ENCODE measurements at regions not wholly inside any gene's neighbourhood (a gene's known extent, or its start where the extent isn't known, plus 50 kb on each side); places are given as distances from the start of the nearest gene placed in this dataset.
"Not testable (repeated sequence)": the region's sequence is repeated elsewhere in the genome, so short reads cannot be mapped to it uniquely, and the experiment has no call there.

GRCh38 chr21:26320596-26320995 lies 150.0 kb upstream of the APP start:
- DNase-seq: no peak

GRCh38 chr21:26307640-26308039 lies 137.1 kb upstream of the APP start:
- DNase-seq: no peak

- no peak for DNase-seq
These were observed 127.3 kb upstream of the APP start for GRCh38 chr21:26297851-26298250.

- DNase-seq: no peak
These were observed 122.8 kb upstream of the APP start for GRCh38 chr21:26293141-26293946.

- no peak for DNase-seq
These were observed 117.5 kb upstream of the APP start for GRCh38 chr21:26288026-26288425.

- DNase-seq: no peak
These were observed 114.0 kb upstream of the APP start for GRCh38 chr21:26284531-26284930.

GRCh38 chr21:26282058-26282457 lies 111.5 kb upstream of the APP start:
- DNase-seq: no peak

- no peak for DNase-seq
These were observed 110.9 kb upstream of the APP start for GRCh38 chr21:26281506-26281905.

- no peak for DNase-seq
These were observed 110.2 kb upstream of the APP start for GRCh38 chr21:26280775-26281174.

GRCh38 chr21:26280148-26280547 lies 109.6 kb upstream of the APP start:
- no peak for DNase-seq

- no peak for DNase-seq
These were observed 105.2 kb upstream of the APP start for GRCh38 chr21:26275801-26276200.

- no peak for DNase-seq
These were observed 103.2 kb upstream of the APP start for GRCh38 chr21:26273686-26274313.

- no peak for DNase-seq
These were observed 96.8 kb upstream of the APP start for GRCh38 chr21:26267389-26267788.

GRCh38 chr21:26246073-26246472 lies 75.5 kb upstream of the APP start:
- DNase-seq: no peak

- no peak for DNase-seq
These were observed 74.9 kb upstream of the APP start for GRCh38 chr21:26245428-26245827.

- no peak for DNase-seq
These were observed 68.1 kb upstream of the APP start for GRCh38 chr21:26238646-26239045.

GRCh38 chr21:26236281-26236680 lies 65.7 kb upstream of the APP start:
- no peak for DNase-seq

- DNase-seq: not testable (repeated sequence)
These were observed 62.7 kb upstream of the APP start for GRCh38 chr21:26233297-26233696.

- DNase-seq: not testable (repeated sequence)
These were observed 61.9 kb upstream of the APP start for GRCh38 chr21:26232491-26232890.

GRCh38 chr21:26227130-26227529 lies 56.6 kb upstream of the APP start:
- DNase-seq: no peak

- no peak for DNase-seq
These were observed 56.2 kb upstream of the APP start for GRCh38 chr21:26226724-26227123.

- no peak for DNase-seq
These were observed 54.5 kb upstream of the APP start for GRCh38 chr21:26225046-26225445.

- no peak for DNase-seq
These were observed 53.8 kb upstream of the APP start for GRCh38 chr21:26224366-26224765.
